ENCODE measurements at regions not wholly inside any gene's neighbourhood (a gene's known extent, or its start where the extent isn't known, plus 50 kb on each side); places are given as distances from the start of the nearest gene placed in this dataset.

- no peaks in the 10 kb centered on the region for H3K9me3 ChIP-seq
- H3K27me3 ChIP-seq, result no peaks in the 10 kb centered on the region
- no peak overlapping the region for H3K4me3 ChIP-seq (ENCODE audit: low read depth, low read length)
- DNase-seq, result no peak
- no peak for TF ChIP-seq CTCF (IDR thresholded peaks at IDR 0.05; ENCODE audit: low read depth, low read length)
- no peaks in the 10 kb centered on the region for H3K4me1 ChIP-seq
- H3K36me3 ChIP-seq, result no peaks in the 10 kb centered on the region
Measured at GRCh38 chr2:11016735-11017388, 105.1 kb downstream of the KCNF1 start.

GRCh38 chr2:11017921-11018320, 106.2 kb downstream of the KCNF1 start:
- Histone ChIP-seq H3K27me3 (no peaks in the 10 kb centered on the region), H3K9me3 (no peaks in the 10 kb centered on the region), H3K4me1 (no peaks in the 10 kb centered on the region), H3K4me3 (ENCODE audit: low read depth, low read length) (no peak overlapping the region), H3K36me3 (no peaks in the 10 kb centered on the region)
- no peak for DNase-seq
- no peak for TF ChIP-seq CTCF (IDR thresholded peaks at IDR 0.05; ENCODE audit: low read depth, low read length)

GRCh38 chr2:11018651-11019185, 107.0 kb downstream of the KCNF1 start:
- H3K36me3 ChIP-seq, result no peaks in the 10 kb centered on the region
- no peak for DNase-seq
- H3K4me3 ChIP-seq (ENCODE audit: low read depth, low read length), result no peak overlapping the region
- H3K4me1 ChIP-seq, result no peaks in the 10 kb centered on the region
- no peak for TF ChIP-seq CTCF (IDR thresholded peaks at IDR 0.05; ENCODE audit: low read depth, low read length)
- no peaks in the 10 kb centered on the region for H3K9me3 ChIP-seq
- no peaks in the 10 kb centered on the region for H3K27me3 ChIP-seq

- Histone ChIP-seq H3K36me3 (no peaks in the 10 kb centered on the region), H3K27me3 (no peaks in the 10 kb centered on the region), H3K4me3 (ENCODE audit: low read depth, low read length) (no peak overlapping the region), H3K4me1 (no peaks in the 10 kb centered on the region), H3K9me3 (no peaks in the 10 kb centered on the region)
- no peak for TF ChIP-seq CTCF (IDR thresholded peaks at IDR 0.05; ENCODE audit: low read depth, low read length)
- no peak for DNase-seq
Measured at GRCh38 chr2:11019614-11020013, 107.9 kb downstream of the KCNF1 start.

GRCh38 chr2:11022064-11022463, 110.3 kb downstream of the KCNF1 start:
- peak; percentile 16; the same call in 1 of the 2 replicates for TF ChIP-seq CTCF (IDR thresholded peaks at IDR 0.05; ENCODE audit: low read depth, low read length)
- Histone ChIP-seq H3K4me3 (ENCODE audit: low read depth, low read length) (no peak overlapping the region), H3K9me3 (no peaks in the 10 kb centered on the region), H3K36me3 (no peaks in the 10 kb centered on the region), H3K27me3 (no peaks in the 10 kb centered on the region), H3K4me1 (no peaks in the 10 kb centered on the region)
- DNase-seq, result no peak

- Histone ChIP-seq H3K27me3 (no peaks in the 10 kb centered on the region), H3K4me3 (ENCODE audit: low read depth, low read length) (no peak overlapping the region), H3K9me3 (no peaks in the 10 kb centered on the region), H3K36me3 (no peaks in the 10 kb centered on the region), H3K4me1 (no peaks in the 10 kb centered on the region)
- TF ChIP-seq CTCF (IDR thresholded peaks at IDR 0.05; ENCODE audit: low read depth, low read length), result no peak
- no peak for DNase-seq
Measured at GRCh38 chr2:11022591-11023273, 111.0 kb downstream of the KCNF1 start.
